ENCODE measurements at regions not wholly inside any gene's neighbourhood (a gene's known extent, or its start where the extent isn't known, plus 50 kb on each side); places are given as distances from the start of the nearest gene placed in this dataset.
"Not testable (repeated sequence)": the region's sequence is repeated elsewhere in the genome, so short reads cannot be mapped to it uniquely, and the experiment has no call there.

- WGBS, 2 donors: 54 to 65% methylated on average over 1 of the region's 1 CpG
- DNase-seq: no peak
- H3K9me3 ChIP-seq: no peaks in the 10 kb centered on the region
- intact Hi-C loops (cut with DNase I): no loop called here
- H3K27ac ChIP-seq: no peak overlapping the region
- H3K36me3 ChIP-seq: no peaks in the 10 kb centered on the region
- H3K27me3 ChIP-seq: no peaks in the 10 kb centered on the region
- no peak overlapping the region for H3K4me3 ChIP-seq
- TF ChIP-seq POLR2AphosphoS5 (IDR thresholded peaks at IDR 0.05) (no peak), POLR2A (IDR thresholded peaks at IDR 0.05) (no peak), EP300 (IDR thresholded peaks at IDR 0.05) (no peak)
- TF ChIP-seq, protein P1, sequence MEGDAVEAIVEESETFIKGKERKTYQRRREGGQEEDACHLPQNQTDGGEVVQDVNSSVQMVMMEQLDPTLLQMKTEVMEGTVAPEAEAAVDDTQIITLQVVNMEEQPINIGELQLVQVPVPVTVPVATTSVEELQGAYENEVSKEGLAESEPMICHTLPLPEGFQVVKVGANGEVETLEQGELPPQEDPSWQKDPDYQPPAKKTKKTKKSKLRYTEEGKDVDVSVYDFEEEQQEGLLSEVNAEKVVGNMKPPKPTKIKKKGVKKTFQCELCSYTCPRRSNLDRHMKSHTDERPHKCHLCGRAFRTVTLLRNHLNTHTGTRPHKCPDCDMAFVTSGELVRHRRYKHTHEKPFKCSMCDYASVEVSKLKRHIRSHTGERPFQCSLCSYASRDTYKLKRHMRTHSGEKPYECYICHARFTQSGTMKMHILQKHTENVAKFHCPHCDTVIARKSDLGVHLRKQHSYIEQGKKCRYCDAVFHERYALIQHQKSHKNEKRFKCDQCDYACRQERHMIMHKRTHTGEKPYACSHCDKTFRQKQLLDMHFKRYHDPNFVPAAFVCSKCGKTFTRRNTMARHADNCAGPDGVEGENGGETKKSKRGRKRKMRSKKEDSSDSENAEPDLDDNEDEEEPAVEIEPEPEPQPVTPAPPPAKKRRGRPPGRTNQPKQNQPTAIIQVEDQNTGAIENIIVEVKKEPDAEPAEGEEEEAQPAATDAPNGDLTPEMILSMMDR (IDR thresholded peaks at IDR 0.05): no peak
- H3K4me1 ChIP-seq: no peaks in the 10 kb centered on the region
Measured at GRCh38 chr11:79610139-79610538, 169.3 kb upstream of the TENM4 start.

- DNase-seq: no peak
- no peak overlapping the region for H3K27ac ChIP-seq
- H3K9me3 ChIP-seq: no peaks in the 10 kb centered on the region
- H3K4me3 ChIP-seq: no peak overlapping the region
- intact Hi-C loops (cut with DNase I): no loop called here
- no peaks in the 10 kb centered on the region for H3K4me1 ChIP-seq
- TF ChIP-seq EP300 (IDR thresholded peaks at IDR 0.05): no peak
- no peak for TF ChIP-seq POLR2AphosphoS5 (IDR thresholded peaks at IDR 0.05)
- TF ChIP-seq POLR2A (IDR thresholded peaks at IDR 0.05): no peak
- TF ChIP-seq, protein P1 (IDR thresholded peaks at IDR 0.05): no peak
- WGBS, 2 donors: 86 to 88% methylated on average over 2 of the region's 2 CpGs
- H3K36me3 ChIP-seq: no peaks in the 10 kb centered on the region
- H3K27me3 ChIP-seq: no peaks in the 10 kb centered on the region
Measured at GRCh38 chr11:79609511-79609910, 168.7 kb upstream of the TENM4 start.

DNA sequence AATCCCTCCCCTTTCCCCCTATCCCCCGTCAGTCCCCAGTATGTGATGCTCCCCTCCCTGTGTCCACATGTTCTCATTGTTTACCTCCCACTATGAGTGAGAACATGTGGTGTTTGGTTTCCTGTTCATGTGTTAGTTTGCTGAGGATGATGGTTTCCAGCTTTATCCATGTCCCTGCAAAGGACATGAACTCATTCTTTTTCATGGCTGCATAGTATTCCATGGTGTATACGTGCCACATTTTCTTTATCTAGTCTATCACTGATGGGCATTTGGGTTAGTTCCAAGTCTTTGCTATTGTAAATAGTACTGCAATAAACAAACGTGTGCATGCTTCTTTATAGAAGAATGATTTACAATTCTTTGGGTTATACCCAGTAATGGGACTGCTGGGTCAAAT is 165.6 kb upstream of the TENM4 start:
- H3K4me3 ChIP-seq; DNase-seq; intact Hi-C loops (cut with DNase I); H3K9me3 ChIP-seq; H3K4me1 ChIP-seq; H3K36me3 ChIP-seq; H3K27me3 ChIP-seq; H3K27ac ChIP-seq: not testable (repeated sequence)
- 51 to 74% methylated on average over 3 of the region's 3 CpGs for WGBS, 2 donors

GRCh38 chr11:79600711-79601110 is 159.9 kb upstream of the TENM4 start:
- intact Hi-C loops (cut with DNase I): no loop called here
- Histone ChIP-seq H3K36me3 (no peaks in the 10 kb centered on the region), H3K9me3 (no peaks in the 10 kb centered on the region), H3K4me3 (no peak overlapping the region), H3K27ac (no peak overlapping the region), H3K4me1 (no peaks in the 10 kb centered on the region), H3K27me3 (no peaks in the 10 kb centered on the region)
- DNase-seq: no peak
- TF ChIP-seq EP300 (IDR thresholded peaks at IDR 0.05) (no peak), POLR2AphosphoS5 (IDR thresholded peaks at IDR 0.05) (no peak), POLR2A (IDR thresholded peaks at IDR 0.05) (no peak)
- TF ChIP-seq, protein P1 (IDR thresholded peaks at IDR 0.05): no peak
- 76 to 81% methylated on average over 12 of the region's 12 CpGs for WGBS, 2 donors

DNA sequence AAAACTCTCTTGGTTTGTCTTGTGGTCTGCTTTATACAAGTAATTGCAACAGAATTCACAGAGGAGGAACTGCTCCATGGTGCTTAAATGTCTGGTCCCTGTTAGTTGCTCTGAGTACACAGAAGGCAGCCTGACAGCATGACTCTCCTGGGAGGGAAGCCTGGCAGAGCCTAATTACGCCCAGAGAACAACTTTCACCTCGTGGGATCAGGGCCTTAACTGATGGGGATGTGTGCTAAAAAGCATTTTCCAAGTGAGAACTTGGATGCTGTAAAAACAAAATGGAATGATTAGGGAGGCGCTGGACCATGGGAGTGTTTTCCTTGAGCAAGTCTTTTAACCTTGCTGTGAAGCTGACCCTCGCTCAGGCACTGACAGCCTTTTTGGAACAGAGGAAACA is 154.0 kb upstream of the TENM4 start:
- H3K4me1 ChIP-seq: no peaks in the 10 kb centered on the region
- H3K4me3 ChIP-seq: no peak overlapping the region
- H3K27ac ChIP-seq: no peak overlapping the region
- TF ChIP-seq POLR2A (IDR thresholded peaks at IDR 0.05) (no peak), POLR2AphosphoS5 (IDR thresholded peaks at IDR 0.05) (no peak), EP300 (IDR thresholded peaks at IDR 0.05) (no peak)
- TF ChIP-seq, protein P1 (IDR thresholded peaks at IDR 0.05): no peak
- intact Hi-C loops (cut with DNase I): no loop called here
- H3K36me3 ChIP-seq: no peaks in the 10 kb centered on the region
- 48 to 56% methylated on average over 4 of the region's 4 CpGs for WGBS, 2 donors
- no peaks in the 10 kb centered on the region for H3K27me3 ChIP-seq
- DNase-seq: no peak
- H3K9me3 ChIP-seq: no peaks in the 10 kb centered on the region

All from sigmoid colon (tissue), 6 donors.